Inflammatory macrophage treated with lipopolysaccharide for 4 hours (primary cell): ENCODE measurements at regions not wholly inside any gene's neighbourhood (a gene's known extent, or its start where the extent isn't known, plus 50 kb on each side); places are given as distances from the start of the nearest gene placed in this dataset.

Source experiments
- DNase-seq: peaks from one replicate; pipeline ENCODE4 v3.0.0-alpha.2; 2020

DNA sequence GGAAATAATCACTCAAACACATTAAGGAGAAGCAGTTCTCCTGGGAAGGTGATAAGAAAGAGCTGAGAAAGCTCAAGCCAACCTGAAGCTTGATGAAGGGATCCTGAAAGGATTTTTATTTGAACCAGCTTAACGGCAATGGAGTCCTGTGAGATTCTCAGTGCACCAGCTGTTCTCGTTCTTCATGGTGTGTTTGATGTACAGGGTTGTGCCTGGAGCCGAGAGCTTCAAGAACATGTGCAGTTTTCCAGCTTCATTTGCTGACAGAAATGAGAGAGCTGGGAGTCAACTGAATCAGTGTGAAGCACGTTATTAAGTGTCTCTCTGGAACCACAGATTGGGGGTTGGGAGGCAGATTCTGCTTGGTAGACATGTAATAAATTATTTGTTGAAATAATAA lies 115.7 kb downstream of the ANKRD50 start:
- no peak for DNase-seq

DNA sequence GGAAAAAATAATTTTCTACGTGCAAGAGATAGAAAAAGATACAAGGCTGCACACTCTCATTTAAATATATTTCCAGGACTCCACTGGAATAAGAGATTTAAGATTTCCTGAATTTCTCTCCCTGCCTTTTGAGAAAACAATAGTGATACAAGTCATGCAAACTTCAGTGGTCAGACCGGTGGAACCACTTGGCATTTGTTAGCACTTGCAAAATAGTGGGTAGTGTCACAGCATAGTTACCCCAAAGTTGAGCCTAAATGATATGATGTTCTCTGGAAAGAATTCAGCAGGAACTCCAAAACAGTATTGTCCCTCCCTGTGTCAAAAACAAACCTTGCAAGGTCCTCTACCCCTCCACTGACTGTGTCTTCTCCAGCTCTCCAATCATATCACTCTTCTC lies 102.3 kb downstream of the ANKRD50 start:
- DNase-seq, result no peak
